DMS114 treated with DMSO at 0.1 percent for 48 hours (cell line): ENCODE measurements at regions not wholly inside any gene's neighbourhood (a gene's known extent, or its start where the extent isn't known, plus 50 kb on each side); places are given as distances from the start of the nearest gene placed in this dataset.

Experiments
- DNase-seq: peaks from one replicate; lab custom pipeline; 2025; ENCODE audit not compliant: unreplicated experiment; lab: John Stamatoyannopoulos, UW

GRCh38 chr5:165209101-165209727 lies 1703.8 kb downstream of the MAT2B start:
- peak; percentile 31 for DNase-seq

- DNase-seq: no peak
Observed at GRCh38 chr5:165224366-165225045, 1719.1 kb downstream of the MAT2B start.

- no peak for DNase-seq
Observed at GRCh38 chr5:165227515-165227914, 1722.1 kb downstream of the MAT2B start.

- no peak for DNase-seq
Observed at GRCh38 chr5:165228184-165228583, 1722.8 kb downstream of the MAT2B start.

DNA sequence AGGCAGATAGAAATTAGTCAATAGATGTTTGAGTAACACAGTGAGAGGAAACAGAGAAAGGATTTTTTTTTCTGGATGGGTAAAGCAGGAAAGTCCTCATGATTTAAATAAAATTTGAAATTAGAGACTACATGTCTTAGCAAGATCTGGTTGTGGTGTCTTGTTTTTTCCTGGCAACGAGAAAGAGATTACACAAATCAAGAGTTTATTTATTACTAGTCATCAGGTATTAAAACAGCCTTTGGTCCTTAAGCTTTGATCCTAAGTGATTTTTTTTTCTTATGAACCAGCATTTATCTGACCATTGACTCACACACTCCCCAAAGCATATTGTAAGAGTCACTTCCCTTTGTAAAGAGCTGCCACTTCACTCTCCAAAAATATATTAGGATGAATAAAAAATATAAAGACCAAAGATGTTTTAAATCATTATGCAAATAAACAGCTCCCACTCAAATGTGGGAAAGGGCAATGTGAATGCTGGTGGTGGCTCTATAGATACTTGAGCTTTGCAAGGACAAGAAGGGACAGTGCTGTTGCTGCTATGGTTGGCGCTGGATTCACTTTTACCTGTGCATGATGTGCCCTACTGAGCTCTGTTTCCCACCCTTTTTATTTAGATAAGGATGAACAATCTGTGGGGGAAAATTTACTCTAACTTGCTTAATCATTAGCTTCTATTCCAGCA lies 1726.5 kb downstream of the MAT2B start:
- DNase-seq: no peak

DNA sequence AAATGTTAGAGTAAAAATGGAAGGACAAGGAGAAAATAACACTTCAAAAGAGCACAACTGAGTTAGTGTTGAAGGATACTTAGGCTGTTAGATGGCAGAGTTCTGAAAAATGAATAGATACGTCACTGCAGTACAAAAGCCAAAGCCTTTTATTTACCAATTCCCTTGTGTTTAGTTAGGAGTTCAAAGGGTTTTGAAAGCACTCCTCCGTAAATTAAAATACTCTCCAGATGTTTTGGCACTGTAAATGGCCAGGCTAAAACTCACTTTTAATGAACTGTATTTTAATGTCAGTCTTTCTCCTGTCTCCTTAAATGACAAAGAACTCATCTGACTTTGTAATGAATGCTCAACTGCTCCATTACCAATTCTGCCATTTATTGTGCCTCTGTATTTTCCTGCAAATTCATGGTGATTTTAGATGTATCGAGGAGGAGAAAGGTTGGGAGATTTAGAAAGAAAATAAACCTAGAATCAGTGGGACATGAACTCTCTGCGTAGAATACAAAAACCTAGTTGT lies 1727.2 kb downstream of the MAT2B start:
- no peak for DNase-seq

DNA sequence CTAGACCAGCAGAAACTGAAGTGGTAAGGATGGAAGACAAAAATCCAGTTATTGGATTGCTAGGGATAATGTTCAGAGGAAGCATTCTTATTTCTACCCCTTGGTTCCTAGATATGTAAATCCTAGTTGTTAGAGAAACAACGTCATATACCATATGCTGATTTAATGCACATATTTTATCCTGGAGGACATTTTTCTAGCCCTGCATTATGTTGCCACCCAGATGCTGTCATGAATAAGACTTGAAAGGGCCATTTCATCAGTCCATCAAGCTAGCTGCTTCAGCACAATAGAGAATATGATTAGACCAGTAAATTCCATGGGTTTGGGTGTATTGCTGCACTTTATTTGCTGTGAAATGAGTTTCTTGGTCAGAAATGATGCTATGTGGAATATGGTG lies 1736.4 kb downstream of the MAT2B start:
- DNase-seq: no peak

- DNase-seq: no peak
Observed at GRCh38 chr5:165242646-165243045, 1737.2 kb downstream of the MAT2B start.

GRCh38 chr5:165244407-165244806 lies 1739.0 kb downstream of the MAT2B start:
- DNase-seq: no peak

DNA sequence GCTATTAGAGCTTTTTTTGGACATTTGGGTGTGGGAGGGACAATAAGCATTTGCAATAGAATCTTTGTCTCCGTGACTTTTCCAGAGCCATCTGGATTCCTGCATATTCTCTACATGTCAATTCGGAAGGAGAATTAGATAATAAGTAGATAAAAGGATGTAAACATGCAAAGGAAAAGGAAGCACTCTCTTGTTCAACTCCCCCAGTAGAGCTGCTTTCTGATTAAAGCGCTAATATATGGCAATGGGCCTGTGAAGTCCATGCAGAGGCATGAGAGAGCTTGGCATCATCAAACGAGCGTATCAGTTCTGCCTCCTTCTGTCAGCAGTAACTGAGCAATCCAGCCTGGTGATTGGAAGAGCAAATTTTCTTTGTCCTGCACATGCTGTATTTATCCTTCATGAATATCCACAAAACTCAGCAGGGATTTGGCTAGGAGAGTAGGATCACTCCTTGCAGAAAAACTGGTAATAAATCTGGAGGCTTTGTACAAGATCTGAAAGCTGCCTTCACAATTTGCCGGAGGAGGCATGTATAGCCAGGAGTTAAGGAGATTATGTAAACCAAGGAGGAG lies 1752.9 kb downstream of the MAT2B start:
- DNase-seq: no peak

GRCh38 chr5:165260426-165260825 lies 1755.0 kb downstream of the MAT2B start:
- DNase-seq: no peak

- DNase-seq: no peak
Observed at GRCh38 chr5:165263536-165263935, 1758.1 kb downstream of the MAT2B start.

GRCh38 chr5:165266939-165267338 lies 1761.5 kb downstream of the MAT2B start:
- DNase-seq: no peak

GRCh38 chr5:165272436-165272835 lies 1767.0 kb downstream of the MAT2B start:
- DNase-seq: no peak

GRCh38 chr5:165277661-165278060 lies 1772.2 kb downstream of the MAT2B start:
- DNase-seq: no peak

DNA sequence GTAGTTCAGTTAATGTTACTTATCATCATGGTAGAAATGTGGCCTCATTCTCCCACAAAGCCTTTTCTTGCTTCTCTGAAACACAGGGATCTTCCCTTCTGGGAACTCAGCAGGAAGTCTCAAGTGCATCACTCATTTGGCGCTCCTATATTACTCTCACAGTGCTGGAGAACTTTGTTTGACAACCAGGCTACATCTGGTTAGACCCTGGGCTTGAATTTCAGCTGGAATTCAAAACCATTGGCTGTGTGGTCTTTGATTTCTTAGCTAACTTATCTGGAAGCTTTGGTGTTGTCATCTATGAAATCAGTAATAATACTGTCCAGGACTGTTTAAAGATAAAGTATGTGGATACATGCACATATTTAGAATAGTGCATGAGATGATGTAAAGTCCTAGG lies 1777.1 kb downstream of the MAT2B start:
- no peak for DNase-seq

DNA sequence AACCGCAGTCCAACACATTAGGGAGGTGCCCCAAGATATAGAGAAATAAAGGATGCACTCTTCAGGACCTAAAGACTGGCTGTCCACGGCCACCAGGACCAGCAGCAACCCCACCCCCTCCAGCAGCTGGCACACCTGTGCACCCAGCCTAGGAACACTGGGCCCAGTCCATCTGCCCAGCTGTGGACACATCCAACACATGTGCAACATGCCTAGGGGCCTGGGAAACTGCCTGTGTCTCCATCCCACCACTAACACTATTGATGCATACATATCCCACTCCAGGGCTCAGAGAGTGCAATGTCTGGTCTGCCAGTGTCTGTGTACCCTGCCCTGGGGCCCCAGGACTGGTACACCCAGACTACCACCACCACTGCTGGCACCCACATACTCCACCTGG lies 1781.3 kb downstream of the MAT2B start:
- no peak for DNase-seq

DNA sequence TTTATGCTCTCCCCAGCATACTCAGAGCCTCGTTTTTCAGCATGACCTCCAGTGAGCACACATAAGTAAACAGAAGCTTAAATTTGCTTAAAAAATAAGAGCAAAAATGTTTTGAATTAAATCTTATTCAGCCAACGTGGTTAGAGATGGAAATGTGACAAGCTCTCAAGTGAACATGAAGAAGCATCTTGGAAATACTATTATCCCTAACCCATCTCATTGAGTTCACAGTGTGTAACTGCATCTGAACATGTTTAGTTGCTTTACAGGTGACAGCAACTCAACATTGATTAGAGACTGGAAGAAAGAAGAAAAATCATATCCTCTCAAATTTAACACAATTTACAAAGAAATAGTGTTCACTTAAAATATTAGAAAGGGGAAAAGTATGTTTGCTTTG lies 1785.1 kb downstream of the MAT2B start:
- DNase-seq: no peak

GRCh38 chr5:165296401-165297130 lies 1791.1 kb downstream of the MAT2B start:
- DNase-seq: no peak

DNA sequence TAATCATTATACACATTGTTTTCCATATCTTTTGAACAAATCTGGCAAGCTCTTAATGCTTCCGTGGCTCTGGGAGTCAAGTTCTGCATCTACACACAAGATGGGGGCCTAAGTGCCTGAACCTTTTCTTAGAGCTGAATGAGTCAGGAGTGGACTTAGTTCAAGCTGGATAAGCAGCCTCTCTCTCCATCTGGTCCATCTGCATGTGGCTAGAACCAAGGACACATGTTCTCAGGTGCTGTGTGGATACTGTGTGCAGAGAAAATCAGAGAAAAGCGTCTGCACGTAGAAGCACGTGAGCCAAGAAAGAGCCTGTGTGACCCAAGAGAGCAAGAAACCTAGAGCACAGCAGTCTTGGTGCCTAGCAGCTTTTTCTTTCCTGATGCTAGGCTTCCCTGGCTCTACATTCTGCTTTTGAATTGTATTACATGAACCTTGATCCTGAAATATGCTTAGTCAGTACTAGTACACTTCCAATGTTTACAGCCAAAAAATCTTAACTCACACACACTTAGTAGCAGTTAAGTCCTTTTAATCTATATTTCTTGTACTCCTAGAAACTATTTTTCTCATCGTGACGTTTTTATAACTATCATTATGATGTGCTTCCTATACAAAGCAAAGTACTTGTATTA lies 1798.9 kb downstream of the MAT2B start:
- DNase-seq: no peak

- DNase-seq: no peak
Observed at GRCh38 chr5:165305596-165305995, 1800.2 kb downstream of the MAT2B start.
